ENCODE measurements at regions not wholly inside any gene's neighbourhood (a gene's known extent, or its start where the extent isn't known, plus 50 kb on each side); places are given as distances from the start of the nearest gene placed in this dataset.

DNA sequence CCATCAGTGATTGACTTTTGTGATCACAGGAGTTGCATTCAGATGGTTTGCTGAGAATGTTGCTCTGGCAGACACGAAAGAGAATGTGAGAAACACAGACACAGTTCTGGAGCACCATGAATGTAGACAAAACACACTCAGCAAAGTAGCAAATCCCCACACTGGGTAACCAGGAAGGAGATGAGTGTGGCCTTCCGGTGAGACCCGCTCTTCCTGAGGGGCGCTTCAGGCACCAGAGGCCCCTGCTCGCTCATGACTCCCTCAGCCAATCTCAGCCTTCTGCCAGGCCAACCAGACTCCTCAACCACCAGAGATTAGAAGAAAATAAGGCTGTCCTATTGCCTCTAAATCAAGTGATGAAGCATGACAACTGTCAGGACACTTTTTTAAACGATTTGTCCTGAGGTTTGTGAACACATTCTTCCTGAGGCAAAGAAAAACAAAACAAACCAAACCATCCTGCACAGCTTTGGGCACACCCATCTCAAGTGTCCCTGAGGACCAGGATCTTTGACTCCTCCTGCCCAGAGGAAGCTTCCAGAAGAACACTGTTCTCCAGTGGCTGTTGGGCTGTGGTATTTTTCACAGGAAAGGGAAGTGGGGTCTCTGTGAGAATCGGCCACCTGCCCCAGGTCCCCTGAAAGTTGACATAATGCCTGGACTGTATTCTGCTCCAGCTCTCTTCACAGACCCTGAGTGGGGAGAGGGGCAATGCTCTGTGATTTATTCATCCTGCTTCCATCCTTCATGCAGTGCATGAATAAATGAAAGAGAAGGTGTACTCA, 152.8 kb downstream of the BCL11A start:
- Mint-ChIP-seq H3K4me1 (peaks cover 15 to 20% of the 10 kb centered on the region in 2 donors), H3K9me3 (no peaks in the 10 kb centered on the region), H3K27me3 (ENCODE audit: low read depth in 3 of 3) (peaks cover 0 to 7% (median 0%) of the 10 kb centered on the region in 3 donors), H3K27ac (peak overlapping the region in 3 of 6 donors; percentile 30 to 56 (median 38)), H3K36me3 (no peaks in the 10 kb centered on the region), H3K4me3 (peak overlapping the region in 2 of 5 donors; percentile 4 to 14)
- no peak for DNase-seq

GRCh38 chr2:60394463-60394862, 159.0 kb downstream of the BCL11A start:
- Mint-ChIP-seq H3K4me3 (no peak overlapping the region), H3K4me1 (peaks cover 1 to 6% of the 10 kb centered on the region in 2 donors), H3K27me3 (ENCODE audit: low read depth in 3 of 3) (peaks cover 0 to 13% (median 10%) of the 10 kb centered on the region in 3 donors), H3K9me3 (peaks cover 0 to 2% (median 0%) of the 10 kb centered on the region in 6 donors), H3K27ac (no peak overlapping the region), H3K36me3 (no peaks in the 10 kb centered on the region)
- no peak for DNase-seq

DNA sequence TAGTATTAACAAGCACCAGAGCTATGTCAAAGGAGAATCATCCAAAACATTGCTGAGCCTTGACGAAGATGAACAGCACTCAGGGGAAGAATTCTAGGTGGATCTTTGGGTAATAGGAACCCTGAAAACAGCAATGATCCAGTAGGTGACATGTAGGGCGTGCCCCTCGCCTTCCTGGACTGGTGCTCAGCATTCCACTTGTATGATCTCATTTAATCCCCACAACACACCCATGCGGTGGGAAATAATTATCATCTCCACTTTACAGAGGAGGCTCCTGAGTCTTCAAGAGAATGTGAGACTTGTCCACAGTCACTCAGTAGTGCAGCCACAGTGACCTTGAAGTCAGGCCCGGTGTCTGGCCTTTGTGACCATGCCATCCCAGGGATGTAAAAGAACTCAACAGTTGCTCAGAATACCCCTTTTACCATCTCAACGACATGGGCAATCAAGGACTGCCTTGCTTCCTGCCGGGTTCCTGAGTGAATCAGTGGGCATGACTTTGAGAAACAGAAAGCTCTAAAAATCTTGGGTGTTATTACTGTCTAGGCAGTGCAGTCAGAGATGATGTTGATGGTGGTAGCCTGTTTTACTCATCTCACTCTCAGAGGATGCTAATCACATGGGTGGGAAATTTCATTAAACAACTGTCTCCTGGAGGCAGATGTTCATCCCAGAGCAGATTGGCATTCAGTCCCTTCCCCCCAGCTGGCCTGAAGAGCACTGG, 161.6 kb downstream of the BCL11A start:
- no peak overlapping the region for H3K27ac Mint-ChIP-seq
- peaks cover 0 to 4% of the 10 kb centered on the region in 2 donors for H3K4me1 Mint-ChIP-seq
- peaks cover 0 to 2% (median 0%) of the 10 kb centered on the region in 6 donors for H3K9me3 Mint-ChIP-seq
- peaks cover 0 to 16% (median 13%) of the 10 kb centered on the region in 3 donors for H3K27me3 Mint-ChIP-seq (ENCODE audit: low read depth in 3 of 3)
- DNase-seq, result no peak
- no peak overlapping the region for H3K4me3 Mint-ChIP-seq
- H3K36me3 Mint-ChIP-seq, result no peaks in the 10 kb centered on the region

DNA sequence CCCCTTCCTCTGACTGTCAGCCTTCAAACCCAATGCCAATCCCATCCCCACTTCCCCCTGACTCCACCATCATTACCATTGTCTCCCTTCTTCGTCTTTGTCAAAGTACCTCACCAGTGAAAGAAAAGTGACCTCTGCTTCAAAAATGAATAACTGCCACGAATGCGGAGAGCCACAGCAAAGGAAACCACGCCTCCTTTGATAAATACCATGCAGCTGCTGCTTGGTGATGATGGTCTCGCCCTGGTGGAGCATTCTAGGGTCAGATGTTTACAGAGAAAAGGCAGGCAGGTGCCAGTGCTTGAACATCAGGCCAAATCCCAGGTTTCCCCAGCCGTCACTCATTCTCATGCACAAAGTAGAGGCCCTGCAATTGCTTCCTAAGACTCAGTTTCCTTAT, 162.2 kb downstream of the BCL11A start:
- H3K4me3 Mint-ChIP-seq, result no peak overlapping the region
- H3K27me3 Mint-ChIP-seq (ENCODE audit: low read depth in 3 of 3), result peaks cover 0 to 17% (median 13%) of the 10 kb centered on the region in 3 donors
- H3K36me3 Mint-ChIP-seq, result no peaks in the 10 kb centered on the region
- peaks cover 0 to 4% of the 10 kb centered on the region in 2 donors for H3K4me1 Mint-ChIP-seq
- DNase-seq, result no peak
- H3K27ac Mint-ChIP-seq, result no peak overlapping the region
- peaks cover 0 to 2% (median 0%) of the 10 kb centered on the region in 6 donors for H3K9me3 Mint-ChIP-seq

DNA sequence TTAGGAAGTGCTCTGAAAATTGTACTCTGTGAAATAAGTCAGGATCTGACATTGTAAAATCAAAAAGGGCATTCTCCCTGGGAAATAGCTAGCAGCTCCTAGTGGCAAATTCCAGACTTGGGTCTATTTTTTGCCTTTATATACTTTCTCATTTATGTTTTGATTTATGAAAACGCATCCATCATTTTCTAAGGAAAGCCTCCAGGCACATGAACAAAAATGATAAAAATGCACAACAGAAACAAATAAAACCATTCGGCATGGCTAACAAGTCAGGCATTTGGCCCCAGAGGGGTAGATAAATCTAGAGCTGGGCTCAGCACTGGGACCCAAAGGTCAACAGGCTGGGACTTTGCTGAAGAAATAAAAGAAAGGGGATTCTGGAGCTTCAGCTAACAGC, 167.0 kb downstream of the BCL11A start:
- peaks cover 2 to 15% (median 10%) of the 10 kb centered on the region in 3 donors for H3K27me3 Mint-ChIP-seq (ENCODE audit: low read depth in 3 of 3)
- H3K9me3 Mint-ChIP-seq, result peaks cover 0 to 1% (median 0%) of the 10 kb centered on the region in 6 donors
- no peak for DNase-seq
- H3K27ac Mint-ChIP-seq, result no peak overlapping the region
- H3K36me3 Mint-ChIP-seq, result no peaks in the 10 kb centered on the region
- H3K4me1 Mint-ChIP-seq, result peaks cover 0 to 4% of the 10 kb centered on the region in 2 donors
- no peak overlapping the region for H3K4me3 Mint-ChIP-seq

DNA sequence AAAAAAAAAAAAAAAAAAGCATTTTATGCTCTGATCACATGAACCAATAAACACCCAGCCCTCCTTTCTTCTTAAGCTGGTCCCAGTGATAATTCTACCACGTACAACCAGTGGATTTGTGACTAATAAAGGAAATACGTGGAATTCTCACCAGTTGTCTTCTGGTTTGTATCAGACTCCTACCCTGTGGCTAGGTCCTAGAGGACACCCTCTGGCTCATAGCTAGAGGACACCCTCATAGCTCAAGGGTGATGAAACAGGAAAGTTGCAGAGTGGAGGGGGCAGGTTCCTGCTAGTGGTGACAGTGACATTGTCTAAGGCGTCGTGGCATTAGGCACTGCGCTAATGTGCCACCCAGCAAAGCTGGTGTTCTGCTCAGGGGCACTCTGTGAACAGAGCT, 167.8 kb downstream of the BCL11A start:
- Mint-ChIP-seq H3K4me1 (no peaks in the 10 kb centered on the region), H3K27ac (no peak overlapping the region), H3K4me3 (no peak overlapping the region), H3K27me3 (ENCODE audit: low read depth in 3 of 3) (peaks cover 2 to 17% (median 3%) of the 10 kb centered on the region in 3 donors), H3K9me3 (peaks cover 0 to 2% (median 0%) of the 10 kb centered on the region in 6 donors), H3K36me3 (no peaks in the 10 kb centered on the region)
- no peak for DNase-seq

- peaks cover 0 to 2% (median 0%) of the 10 kb centered on the region in 6 donors for H3K9me3 Mint-ChIP-seq
- peaks cover 0 to 17% (median 2%) of the 10 kb centered on the region in 3 donors for H3K27me3 Mint-ChIP-seq (ENCODE audit: low read depth in 3 of 3)
- no peak overlapping the region for H3K27ac Mint-ChIP-seq
- H3K36me3 Mint-ChIP-seq, result no peaks in the 10 kb centered on the region
- H3K4me1 Mint-ChIP-seq, result no peaks in the 10 kb centered on the region
- no peak overlapping the region for H3K4me3 Mint-ChIP-seq
- DNase-seq, result no peak
These were observed 169.9 kb downstream of the BCL11A start for GRCh38 chr2:60383401-60384143.

GRCh38 chr2:60380411-60380810, 173.0 kb downstream of the BCL11A start:
- H3K9me3 Mint-ChIP-seq, result peaks cover 0 to 2% (median 0%) of the 10 kb centered on the region in 6 donors
- no peaks in the 10 kb centered on the region for H3K4me1 Mint-ChIP-seq
- DNase-seq, result no peak
- no peaks in the 10 kb centered on the region for H3K36me3 Mint-ChIP-seq
- H3K27ac Mint-ChIP-seq, result no peak overlapping the region
- no peak overlapping the region for H3K4me3 Mint-ChIP-seq
- H3K27me3 Mint-ChIP-seq (ENCODE audit: low read depth in 3 of 3), result peaks cover 0 to 12% (median 2%) of the 10 kb centered on the region in 3 donors

GRCh38 chr2:60379684-60380083, 173.8 kb downstream of the BCL11A start:
- no peak overlapping the region for H3K4me3 Mint-ChIP-seq
- peaks cover 0 to 13% (median 0%) of the 10 kb centered on the region in 3 donors for H3K27me3 Mint-ChIP-seq (ENCODE audit: low read depth in 3 of 3)
- no peak for DNase-seq
- H3K9me3 Mint-ChIP-seq, result peaks cover 0 to 2% (median 0%) of the 10 kb centered on the region in 6 donors
- H3K36me3 Mint-ChIP-seq, result no peaks in the 10 kb centered on the region
- no peak overlapping the region for H3K27ac Mint-ChIP-seq
- no peaks in the 10 kb centered on the region for H3K4me1 Mint-ChIP-seq

GRCh38 chr2:60379216-60379615, 174.2 kb downstream of the BCL11A start:
- Mint-ChIP-seq H3K4me1 (no peaks in the 10 kb centered on the region), H3K4me3 (no peak overlapping the region), H3K36me3 (no peaks in the 10 kb centered on the region), H3K9me3 (peaks cover 0 to 2% (median 0%) of the 10 kb centered on the region in 6 donors), H3K27ac (no peak overlapping the region), H3K27me3 (ENCODE audit: low read depth in 3 of 3) (peaks cover 0 to 13% (median 0%) of the 10 kb centered on the region in 3 donors)
- DNase-seq, result no peak

GRCh38 chr2:60377825-60378224, 175.6 kb downstream of the BCL11A start:
- no peaks in the 10 kb centered on the region for H3K36me3 Mint-ChIP-seq
- H3K27ac Mint-ChIP-seq, result no peak overlapping the region
- no peak overlapping the region for H3K4me3 Mint-ChIP-seq
- no peaks in the 10 kb centered on the region for H3K4me1 Mint-ChIP-seq
- H3K9me3 Mint-ChIP-seq, result peaks cover 0 to 2% (median 0%) of the 10 kb centered on the region in 6 donors
- H3K27me3 Mint-ChIP-seq (ENCODE audit: low read depth in 3 of 3), result peaks cover 0 to 13% (median 0%) of the 10 kb centered on the region in 3 donors
- no peak for DNase-seq

DNA sequence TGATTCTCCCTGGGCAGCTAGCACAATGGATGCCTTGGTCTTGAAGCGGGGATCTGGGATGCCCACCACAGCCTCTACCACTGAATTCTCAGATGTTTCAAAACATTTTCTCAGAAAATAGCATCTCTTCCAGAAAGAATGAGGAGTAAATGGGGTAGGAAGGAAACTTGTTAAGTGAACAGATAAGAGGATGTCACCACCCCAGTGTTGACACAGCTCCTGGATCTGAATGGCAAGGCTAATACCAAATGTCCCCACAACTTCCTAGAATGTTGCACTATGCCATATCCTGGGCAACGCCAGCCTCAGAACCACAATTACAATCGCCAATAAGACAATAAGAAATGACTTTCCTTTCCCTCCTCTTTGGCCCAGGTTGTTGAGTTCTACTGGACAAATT, 177.2 kb downstream of the BCL11A start:
- peaks cover 0 to 8% (median 2%) of the 10 kb centered on the region in 3 donors for H3K27me3 Mint-ChIP-seq (ENCODE audit: low read depth in 3 of 3)
- no peak overlapping the region for H3K4me3 Mint-ChIP-seq
- DNase-seq, result no peak
- no peaks in the 10 kb centered on the region for H3K9me3 Mint-ChIP-seq
- no peak overlapping the region for H3K27ac Mint-ChIP-seq
- no peaks in the 10 kb centered on the region for H3K36me3 Mint-ChIP-seq
- no peaks in the 10 kb centered on the region for H3K4me1 Mint-ChIP-seq

DNA sequence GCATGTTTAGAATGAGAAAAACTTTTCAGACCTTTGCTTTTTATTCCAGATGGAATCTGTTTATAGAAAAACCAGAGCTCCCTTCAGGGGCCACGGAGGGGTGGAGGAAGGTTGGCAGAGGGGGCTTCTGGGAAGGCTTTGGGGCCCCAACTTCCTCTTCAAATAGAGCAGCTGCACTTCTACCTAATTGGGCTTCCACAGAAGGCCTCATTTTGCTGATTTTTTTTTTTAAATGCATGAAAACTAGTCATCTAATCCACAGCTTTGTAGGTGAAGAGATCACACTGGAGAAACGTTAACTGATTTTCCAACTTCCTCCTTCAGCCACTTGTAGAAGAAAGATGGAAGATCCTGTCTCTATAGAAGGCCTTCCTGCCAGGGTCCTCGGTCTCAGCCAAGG, 181.8 kb downstream of the BCL11A start:
- Mint-ChIP-seq H3K9me3 (no peaks in the 10 kb centered on the region), H3K4me3 (no peak overlapping the region), H3K4me1 (peaks cover 0 to under 1% of the 10 kb centered on the region in 2 donors), H3K27ac (no peak overlapping the region), H3K27me3 (ENCODE audit: low read depth in 3 of 3) (peaks cover 1 to 9% (median 2%) of the 10 kb centered on the region in 3 donors), H3K36me3 (no peaks in the 10 kb centered on the region)
- DNase-seq, result no peak

All from immature natural killer cell (primary cell).